ENCODE measurements at regions not wholly inside any gene's neighbourhood (a gene's known extent, or its start where the extent isn't known, plus 50 kb on each side); places are given as distances from the start of the nearest gene placed in this dataset.

GRCh38 chr15:31236184-31237042 lies 90.2 kb upstream of the KLF13 start:
- FAIRE-seq (no peak), DNase-seq (ENCODE audit: low read depth) (peak; percentile 83)
- H3K27me3 ChIP-seq (ENCODE audit: control insufficient read depth, insufficient read depth, low read length) = no peaks in the 10 kb centered on the region
- peak; percentile 21 for TF ChIP-seq CTCF (IDR thresholded peaks at IDR 0.05; ENCODE audit: insufficient read depth, low read length, severe bottlenecking)
- no peak overlapping the region for H3K4me3 ChIP-seq (ENCODE audit: low read depth, low read length)
- H3K36me3 ChIP-seq (ENCODE audit: control insufficient read depth, insufficient read depth, low read length) = no peaks in the 10 kb centered on the region

GRCh38 chr15:31237043-31237324 lies 89.7 kb upstream of the KLF13 start:
- TF ChIP-seq CTCF (IDR thresholded peaks at IDR 0.05; ENCODE audit: insufficient read depth, low read length, severe bottlenecking) = no peak
- H3K36me3 ChIP-seq (ENCODE audit: control insufficient read depth, insufficient read depth, low read length) = no peaks in the 10 kb centered on the region
- no peaks in the 10 kb centered on the region for H3K27me3 ChIP-seq (ENCODE audit: control insufficient read depth, insufficient read depth, low read length)
- FAIRE-seq = no peak
- no peak overlapping the region for H3K4me3 ChIP-seq (ENCODE audit: low read depth, low read length)
- DNase-seq (ENCODE audit: low read depth) = no peak

- DNase-seq (ENCODE audit: low read depth) = no peak
- no peaks in the 10 kb centered on the region for H3K27me3 ChIP-seq (ENCODE audit: control insufficient read depth, insufficient read depth, low read length)
- TF ChIP-seq CTCF (IDR thresholded peaks at IDR 0.05; ENCODE audit: insufficient read depth, low read length, severe bottlenecking) = no peak
- H3K4me3 ChIP-seq (ENCODE audit: low read depth, low read length) = no peak overlapping the region
- no peak for FAIRE-seq
- H3K36me3 ChIP-seq (ENCODE audit: control insufficient read depth, insufficient read depth, low read length) = no peaks in the 10 kb centered on the region
These were observed 87.7 kb upstream of the KLF13 start for GRCh38 chr15:31238906-31239305.

- no peak for TF ChIP-seq CTCF (IDR thresholded peaks at IDR 0.05; ENCODE audit: insufficient read depth, low read length, severe bottlenecking)
- Histone ChIP-seq H3K4me3 (ENCODE audit: low read depth, low read length) (no peak overlapping the region), H3K36me3 (ENCODE audit: control insufficient read depth, insufficient read depth, low read length) (no peaks in the 10 kb centered on the region), H3K27me3 (ENCODE audit: control insufficient read depth, insufficient read depth, low read length) (peaks cover 2% of the 10 kb centered on the region)
- DNase-seq (ENCODE audit: low read depth) (no peak), FAIRE-seq (no peak)
These were observed 87.2 kb upstream of the KLF13 start for GRCh38 chr15:31239409-31239808.

- DNase-seq (ENCODE audit: low read depth) = no peak
- no peak for FAIRE-seq
- TF ChIP-seq CTCF (IDR thresholded peaks at IDR 0.05; ENCODE audit: insufficient read depth, low read length, severe bottlenecking) = no peak
- H3K36me3 ChIP-seq (ENCODE audit: control insufficient read depth, insufficient read depth, low read length) = no peaks in the 10 kb centered on the region
- peaks cover 4% of the 10 kb centered on the region for H3K27me3 ChIP-seq (ENCODE audit: control insufficient read depth, insufficient read depth, low read length)
- H3K4me3 ChIP-seq (ENCODE audit: low read depth, low read length) = no peak overlapping the region
These were observed 84.6 kb upstream of the KLF13 start for GRCh38 chr15:31241888-31242522.

Measured in bronchial epithelial cell (primary cell).